ENCODE measurements at regions not wholly inside any gene's neighbourhood (a gene's known extent, or its start where the extent isn't known, plus 50 kb on each side); places are given as distances from the start of the nearest gene placed in this dataset.
"Not testable (repeated sequence)": the region's sequence is repeated elsewhere in the genome, so short reads cannot be mapped to it uniquely, and the experiment has no call there.

GRCh38 chr17:27200476-27200875 is 93.4 kb upstream of the WSB1 start:
- Mint-ChIP-seq H3K9me3 (no peaks in the 10 kb centered on the region), H3K27ac (no peak overlapping the region), H3K4me3 (no peak overlapping the region), H3K4me1 (no peaks in the 10 kb centered on the region), H3K27me3 (no peaks in the 10 kb centered on the region), H3K36me3 (ENCODE audit: low read depth) (no peaks in the 10 kb centered on the region)
- CTCF ChIA-PET, result interaction anchor here (1.7 kb wide), 1 partner anchor 399 kb away, joined by 3 read pairs; no protein-coding TSS in a partner anchor
- DNase-seq, result no peak
- intact Hi-C loops (cut with micrococcal nuclease), result no loop called here
- ATAC-seq (ENCODE audit: low read depth), result no peak
- POLR2A ChIA-PET, result no interaction called here
- TF ChIP-seq CTCF (IDR thresholded peaks at IDR 0.05), result no peak

GRCh38 chr17:27203241-27203640 is 90.7 kb upstream of the WSB1 start:
- H3K4me3 Mint-ChIP-seq, result no peak overlapping the region
- no peaks in the 10 kb centered on the region for H3K27me3 Mint-ChIP-seq
- TF ChIP-seq CTCF (IDR thresholded peaks at IDR 0.05), result no peak
- POLR2A ChIA-PET, result interaction anchor here (1.1 kb wide), 1 partner anchor 14 kb away, joined by 10 read pairs; no protein-coding TSS in a partner anchor
- peaks cover 14% of the 10 kb centered on the region for H3K4me1 Mint-ChIP-seq
- CTCF ChIA-PET, result interaction anchor here (1.1 to 1.8 kb wide), 2 partner anchors 33 to 129 kb away, joined by 4 to 7 read pairs; no protein-coding TSS in a partner anchor
- intact Hi-C loops (cut with micrococcal nuclease), result no loop called here
- H3K9me3 Mint-ChIP-seq, result peaks cover under 1% of the 10 kb centered on the region
- no peak overlapping the region for H3K27ac Mint-ChIP-seq
- ATAC-seq (ENCODE audit: low read depth), result no peak
- no peaks in the 10 kb centered on the region for H3K36me3 Mint-ChIP-seq (ENCODE audit: low read depth)
- DNase-seq, result no peak

- ATAC-seq (ENCODE audit: low read depth), result peak; percentile 57
- Mint-ChIP-seq H3K36me3 (ENCODE audit: low read depth) (no peaks in the 10 kb centered on the region), H3K4me3 (no peak overlapping the region), H3K27me3 (no peaks in the 10 kb centered on the region), H3K9me3 (peaks cover 2% of the 10 kb centered on the region), H3K27ac (no peak overlapping the region), H3K4me1 (peaks cover 16% of the 10 kb centered on the region)
- no peak for TF ChIP-seq CTCF (IDR thresholded peaks at IDR 0.05)
- intact Hi-C loops (cut with micrococcal nuclease), result no loop called here
- ChIA-PET CTCF (interaction anchor here (0.7 to 2.9 kb wide), 14 partner anchors 8 to 393 kb away, joined by 3 to 37 read pairs (median 3); no protein-coding TSS in a partner anchor), POLR2A (interaction anchor here (1.0 to 2.1 kb wide), 4 partner anchors 10 to 179 kb away, joined by 3 to 13 read pairs (median 5); partner anchors contain the start of gene WSB1)
- no peak for DNase-seq
Observed at GRCh38 chr17:27206447-27206846, 87.5 kb upstream of the WSB1 start.

GRCh38 chr17:27207073-27207513 is 86.8 kb upstream of the WSB1 start:
- H3K4me3 Mint-ChIP-seq, result no peak overlapping the region
- no peak for ATAC-seq (ENCODE audit: low read depth)
- CTCF ChIA-PET, result interaction anchor here (1.0 to 2.9 kb wide), 13 partner anchors 8 to 448 kb away, joined by 3 to 37 read pairs (median 3); no protein-coding TSS in a partner anchor
- H3K27me3 Mint-ChIP-seq, result no peaks in the 10 kb centered on the region
- POLR2A ChIA-PET, result interaction anchor here (1.0 to 2.1 kb wide), 3 partner anchors 10 to 87 kb away, joined by 5 to 13 read pairs (median 5); partner anchors contain the start of gene WSB1
- no peaks in the 10 kb centered on the region for H3K36me3 Mint-ChIP-seq (ENCODE audit: low read depth)
- peaks cover 16% of the 10 kb centered on the region for H3K4me1 Mint-ChIP-seq
- TF ChIP-seq CTCF (IDR thresholded peaks at IDR 0.05), result no peak
- DNase-seq, result no peak
- intact Hi-C loops (cut with micrococcal nuclease), result no loop called here
- H3K9me3 Mint-ChIP-seq, result peaks cover 2% of the 10 kb centered on the region
- no peak overlapping the region for H3K27ac Mint-ChIP-seq

GRCh38 chr17:27208370-27208769 is 85.5 kb upstream of the WSB1 start:
- intact Hi-C loops (cut with micrococcal nuclease); POLR2A ChIA-PET; DNase-seq; H3K4me3 Mint-ChIP-seq; H3K27me3 Mint-ChIP-seq; H3K27ac Mint-ChIP-seq; ATAC-seq (ENCODE audit: low read depth); H3K9me3 Mint-ChIP-seq; H3K36me3 Mint-ChIP-seq (ENCODE audit: low read depth): not testable (repeated sequence)
- CTCF ChIA-PET, result interaction anchor here (2.9 kb wide), 1 partner anchor 28 kb away, joined by 37 read pairs; no protein-coding TSS in a partner anchor
- peaks cover 17% of the 10 kb centered on the region for H3K4me1 Mint-ChIP-seq
